ENCODE measurements at regions not wholly inside any gene's neighbourhood (a gene's known extent, or its start where the extent isn't known, plus 50 kb on each side); places are given as distances from the start of the nearest gene placed in this dataset.

- H3K27me3 ChIP-seq (replicated peaks; ENCODE audit: control insufficient read depth, insufficient read depth, low read length), result no peaks in the 10 kb centered on the region
Measured at GRCh38 chr5:160959804-160960203, 107.8 kb upstream of the ATP10B start.

GRCh38 chr5:160957312-160957861, 105.4 kb upstream of the ATP10B start:
- Histone ChIP-seq H3K36me3 (ENCODE audit: control insufficient read depth, insufficient read depth, low read length) (no peaks in the 10 kb centered on the region), H3K27me3 (replicated peaks; ENCODE audit: control insufficient read depth, insufficient read depth, low read length) (no peaks in the 10 kb centered on the region; the same call in 1 of the 2 replicates), H3K4me3 (replicated peaks; ENCODE audit: low read depth, low read length) (no peak overlapping the region)
- no peak for DNase-seq (ENCODE audit: extremely low read depth, insufficient read length)
- TF ChIP-seq CTCF (IDR thresholded peaks at IDR 0.05; ENCODE audit: insufficient read depth, low read length, poor library complexity, severe bottlenecking), result no peak

More at GRCh38 chr5:160959804-160960203, 107.8 kb upstream of the ATP10B start:
- no peak for DNase-seq (ENCODE audit: extremely low read depth, insufficient read length)
- Histone ChIP-seq H3K4me3 (replicated peaks; ENCODE audit: low read depth, low read length) (no peak overlapping the region), H3K36me3 (ENCODE audit: control insufficient read depth, insufficient read depth, low read length) (no peaks in the 10 kb centered on the region)
- TF ChIP-seq CTCF (IDR thresholded peaks at IDR 0.05; ENCODE audit: insufficient read depth, low read length, poor library complexity, severe bottlenecking), result no peak

GRCh38 chr5:160956051-160956450, 104.0 kb upstream of the ATP10B start:
- no peak for DNase-seq (ENCODE audit: extremely low read depth, insufficient read length)

GRCh38 chr5:160950311-160950710, 98.3 kb upstream of the ATP10B start:
- Histone ChIP-seq H3K27me3 (replicated peaks; ENCODE audit: control insufficient read depth, insufficient read depth, low read length) (no peaks in the 10 kb centered on the region; the same call in 1 of the 2 replicates), H3K36me3 (ENCODE audit: control insufficient read depth, insufficient read depth, low read length) (no peaks in the 10 kb centered on the region), H3K4me3 (replicated peaks; ENCODE audit: low read depth, low read length) (no peak overlapping the region)
- no peak for TF ChIP-seq CTCF (IDR thresholded peaks at IDR 0.05; ENCODE audit: insufficient read depth, low read length, poor library complexity, severe bottlenecking)
- no peak for DNase-seq (ENCODE audit: extremely low read depth, insufficient read length)

More at GRCh38 chr5:160956051-160956450, 104.0 kb upstream of the ATP10B start:
- TF ChIP-seq CTCF (IDR thresholded peaks at IDR 0.05; ENCODE audit: insufficient read depth, low read length, poor library complexity, severe bottlenecking), result no peak
- Histone ChIP-seq H3K4me3 (replicated peaks; ENCODE audit: low read depth, low read length) (no peak overlapping the region), H3K36me3 (ENCODE audit: control insufficient read depth, insufficient read depth, low read length) (no peaks in the 10 kb centered on the region), H3K27me3 (replicated peaks; ENCODE audit: control insufficient read depth, insufficient read depth, low read length) (no peaks in the 10 kb centered on the region; the same call in 1 of the 2 replicates)

- DNase-seq (ENCODE audit: extremely low read depth, insufficient read length), result no peak
- TF ChIP-seq CTCF (IDR thresholded peaks at IDR 0.05; ENCODE audit: insufficient read depth, low read length, poor library complexity, severe bottlenecking), result no peak
- H3K27me3 ChIP-seq (replicated peaks; ENCODE audit: control insufficient read depth, insufficient read depth, low read length), result no peaks in the 10 kb centered on the region
- no peak overlapping the region for H3K4me3 ChIP-seq (replicated peaks; ENCODE audit: low read depth, low read length)
- H3K36me3 ChIP-seq (ENCODE audit: control insufficient read depth, insufficient read depth, low read length), result no peaks in the 10 kb centered on the region
Measured at GRCh38 chr5:160940725-160941124, 88.7 kb upstream of the ATP10B start.

- Histone ChIP-seq H3K36me3 (ENCODE audit: control insufficient read depth, insufficient read depth, low read length) (no peaks in the 10 kb centered on the region), H3K4me3 (replicated peaks; ENCODE audit: low read depth, low read length) (no peak overlapping the region), H3K27me3 (replicated peaks; ENCODE audit: control insufficient read depth, insufficient read depth, low read length) (no peaks in the 10 kb centered on the region)
- TF ChIP-seq CTCF (IDR thresholded peaks at IDR 0.05; ENCODE audit: insufficient read depth, low read length, poor library complexity, severe bottlenecking), result no peak
- no peak for DNase-seq (ENCODE audit: extremely low read depth, insufficient read length)
Measured at GRCh38 chr5:160938532-160938931, 86.5 kb upstream of the ATP10B start.

Measured in GM06990 (cell line).